Nephron (organoid): ENCODE measurements at regions not wholly inside any gene's neighbourhood (a gene's known extent, or its start where the extent isn't known, plus 50 kb on each side); places are given as distances from the start of the nearest gene placed in this dataset.

Experiments used
- H3K27ac Mint-ChIP-seq, 3 experiments: 2 replicates each; pipeline ENCODE4 v1.8.0; 2020; ENCODE audit warnings: mixed read lengths in 3 of 3, mild to moderate bottlenecking in 2 of 3, moderate library complexity in 1 of 3
- H3K27me3 Mint-ChIP-seq: 2 replicates; pipeline ENCODE4 v1.8.0; 2021; ENCODE audit warnings: low read depth, mild to moderate bottlenecking, moderate library complexity, mixed read lengths
- H3K36me3 Mint-ChIP-seq: 2 replicates; pipeline ENCODE4 v1.8.0; 2020; ENCODE audit warnings: low read depth, mixed read lengths
- H3K4me1 Mint-ChIP-seq: 2 replicates; pipeline ENCODE4 v1.8.0; 2020; ENCODE audit warnings: mixed read lengths
- H3K4me3 Mint-ChIP-seq, 3 experiments: 2 replicates each; pipeline ENCODE4 v1.8.0; 2020; ENCODE audit warnings: mild to moderate bottlenecking in 3 of 3, mixed read lengths in 3 of 3, moderate library complexity in 2 of 3
- H3K9me3 Mint-ChIP-seq: 2 replicates; pipeline ENCODE4 v1.8.0; 2020; ENCODE audit warnings: mixed read lengths
- CTCF ChIP-seq, 3 experiments: fragments of 200-600 bp; sonication (generic); IDR thresholded peaks; one replicate each; pipeline ENCODE4 v1.5.0; 2021; ENCODE audit warnings: antibody characterized with exemption in 3 of 3; ENCODE audit not compliant: unreplicated experiment in 3 of 3

GRCh38 chr4:119684463-119684862 is 55.9 kb upstream of the PDE5A start:
- TF ChIP-seq CTCF (IDR thresholded peaks at IDR 0.05; ENCODE audit: unreplicated experiment in 3 of 3) = no peak
- no peaks in the 10 kb centered on the region for H3K27me3 Mint-ChIP-seq
- peaks cover 3% of the 10 kb centered on the region for H3K9me3 Mint-ChIP-seq
- no peaks in the 10 kb centered on the region for H3K36me3 Mint-ChIP-seq
- peak overlapping the region; percentile 22 to 90 (median 79) for H3K27ac Mint-ChIP-seq
- H3K4me1 Mint-ChIP-seq = peaks cover 50% of the 10 kb centered on the region
- H3K4me3 Mint-ChIP-seq = no peak overlapping the region

- no peaks in the 10 kb centered on the region for H3K9me3 Mint-ChIP-seq
- no peaks in the 10 kb centered on the region for H3K27me3 Mint-ChIP-seq
Observed at GRCh38 chr4:119683518-119683917, 54.9 kb upstream of the PDE5A start.

GRCh38 chr4:119682099-119682498 is 53.5 kb upstream of the PDE5A start:
- Mint-ChIP-seq H3K27ac (peak overlapping the region; percentile 76 to 90 (median 80)), H3K36me3 (no peaks in the 10 kb centered on the region), H3K4me1 (peaks cover 52% of the 10 kb centered on the region), H3K9me3 (no peaks in the 10 kb centered on the region), H3K27me3 (no peaks in the 10 kb centered on the region), H3K4me3 (no peak overlapping the region)
- no peak for TF ChIP-seq CTCF (IDR thresholded peaks at IDR 0.05; ENCODE audit: unreplicated experiment in 3 of 3)

More at GRCh38 chr4:119683518-119683917, 54.9 kb upstream of the PDE5A start:
- TF ChIP-seq CTCF (IDR thresholded peaks at IDR 0.05; ENCODE audit: unreplicated experiment in 3 of 3) = no peak
- no peaks in the 10 kb centered on the region for H3K36me3 Mint-ChIP-seq
- H3K27ac Mint-ChIP-seq = peak overlapping the region; percentile 89 to 90 (median 90)
- peaks cover 54% of the 10 kb centered on the region for H3K4me1 Mint-ChIP-seq
- H3K4me3 Mint-ChIP-seq = no peak overlapping the region

GRCh38 chr4:119679251-119679650 is 50.6 kb upstream of the PDE5A start:
- Mint-ChIP-seq H3K4me1 (peaks cover 48% of the 10 kb centered on the region), H3K4me3 (peak overlapping the region; percentile 51 to 81 (median 80)), H3K36me3 (no peaks in the 10 kb centered on the region), H3K27me3 (no peaks in the 10 kb centered on the region), H3K9me3 (peaks cover 2% of the 10 kb centered on the region), H3K27ac (peak overlapping the region; percentile 93 to 96 (median 94))
- TF ChIP-seq CTCF (IDR thresholded peaks at IDR 0.05; ENCODE audit: unreplicated experiment in 3 of 3) = no peak

- Mint-ChIP-seq H3K27me3 (no peaks in the 10 kb centered on the region), H3K4me1 (peaks cover 50% of the 10 kb centered on the region), H3K4me3 (peak overlapping the region; percentile 51 to 81 (median 80)), H3K36me3 (no peaks in the 10 kb centered on the region), H3K27ac (peak overlapping the region; percentile 93 to 96 (median 94)), H3K9me3 (peaks cover 2% of the 10 kb centered on the region)
- no peak for TF ChIP-seq CTCF (IDR thresholded peaks at IDR 0.05; ENCODE audit: unreplicated experiment in 3 of 3)
Observed at GRCh38 chr4:119678761-119679160, 50.2 kb upstream of the PDE5A start.
